Body of pancreas (tissue), 4 donors: ENCODE measurements at regions not wholly inside any gene's neighbourhood (a gene's known extent, or its start where the extent isn't known, plus 50 kb on each side); places are given as distances from the start of the nearest gene placed in this dataset.

ENCODE experiments used
- CTCF ChIP-seq, 7 experiments: fragments of 450-650 bp in 4 of 7; fragments of 200-600 bp in 3 of 7; sonication (generic) in 3 of 7; IDR thresholded peaks; one replicate each; pipeline ENCODE4 v1.5.1; 2016 to 2019; ENCODE audit warnings: antibody characterized with exemption in 7 of 7
- POLR2A ChIP-seq, 3 donors: fragments of 450-650 bp; IDR thresholded peaks; one replicate each; pipeline ENCODE4 v1.6.1; 2016; ENCODE audit warnings: antibody characterized with exemption in 3 of 3, mild to moderate bottlenecking in 2 of 3

- no peak for TF ChIP-seq POLR2A (IDR thresholded peaks at IDR 0.05)
- no peak for TF ChIP-seq CTCF (IDR thresholded peaks at IDR 0.05)
Observed at GRCh38 chr10:58969576-58969975, 206.9 kb upstream of the PHYHIPL start.
